Right lobe of liver (tissue), 4 donors: ENCODE measurements at regions not wholly inside any gene's neighbourhood (a gene's known extent, or its start where the extent isn't known, plus 50 kb on each side); places are given as distances from the start of the nearest gene placed in this dataset.

ENCODE experiments used
- CTCF ChIP-seq, 4 donors: fragments of 200-600 bp in 3 of 4; fragments of 450-650 bp in 1 of 4; IDR thresholded peaks; one replicate each; pipeline versions ENCODE4 v1.5.1 to v1.8.0; 2016 to 2022; ENCODE audit warnings: antibody characterized with exemption in 4 of 4, mild to moderate bottlenecking in 2 of 4
- POLR2A ChIP-seq: fragments of 450-650 bp; IDR thresholded peaks from one replicate; pipeline ENCODE4 v1.6.1; 2017; ENCODE audit warnings: antibody characterized with exemption, mild to moderate bottlenecking
- donor health status: DM: no; HTN: no; CAD: no.
- donor health status: DM: no; HTN: no; CAD: no.
- donor health status: DM: no; HTN: yes; CAD: no.

DNA sequence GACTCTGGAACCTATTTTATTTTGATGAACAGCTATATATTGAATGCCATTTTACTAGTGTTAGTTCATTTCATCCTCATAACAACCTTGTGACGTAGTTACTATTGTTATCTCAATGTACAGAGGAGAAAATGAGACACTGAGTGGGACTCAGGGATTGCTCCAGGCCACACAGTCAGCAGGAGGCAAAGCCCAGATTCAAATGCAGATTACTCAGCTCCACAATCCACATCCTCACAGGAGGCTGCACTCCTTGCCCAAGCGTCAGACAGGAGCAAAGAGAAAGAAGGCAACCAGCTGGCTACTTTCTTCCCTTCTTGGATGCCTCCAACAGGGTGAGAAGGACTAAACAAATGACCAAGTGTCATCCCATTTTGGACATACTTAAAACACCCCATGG, 92.0 kb upstream of the CCDC54 start:
- TF ChIP-seq CTCF (IDR thresholded peaks at IDR 0.05): no peak
- TF ChIP-seq POLR2A: no peak
